RPMI8226 (cell line): ENCODE measurements at regions not wholly inside any gene's neighbourhood (a gene's known extent, or its start where the extent isn't known, plus 50 kb on each side); places are given as distances from the start of the nearest gene placed in this dataset.

Source experiments
- DNase-seq: peaks from one replicate; pipeline ENCODE4 v3.0.0-alpha.2; 2015

GRCh38 chr2:133952896-133953295 is 301.0 kb upstream of the MGAT5 start:
- DNase-seq = peak; percentile 43

- peak; percentile 91 for DNase-seq
Observed at GRCh38 chr2:133953524-133953923, 300.3 kb upstream of the MGAT5 start.

GRCh38 chr2:133954636-133955035 is 299.2 kb upstream of the MGAT5 start:
- peak; percentile 75 for DNase-seq

- peak; percentile 77 for DNase-seq
Observed at GRCh38 chr2:133955169-133955568, 298.7 kb upstream of the MGAT5 start.

GRCh38 chr2:133956434-133956935 is 297.4 kb upstream of the MGAT5 start:
- peak; percentile 14 for DNase-seq

GRCh38 chr2:133957724-133958480 is 296.0 kb upstream of the MGAT5 start:
- DNase-seq = no peak

- DNase-seq = no peak
Observed at GRCh38 chr2:133959066-133959465, 294.8 kb upstream of the MGAT5 start.

GRCh38 chr2:133966720-133967304 is 287.1 kb upstream of the MGAT5 start:
- DNase-seq = no peak

- no peak for DNase-seq
Observed at GRCh38 chr2:133967326-133967725, 286.5 kb upstream of the MGAT5 start.

GRCh38 chr2:133968446-133968845 is 285.4 kb upstream of the MGAT5 start:
- no peak for DNase-seq

GRCh38 chr2:133970641-133971040 is 283.2 kb upstream of the MGAT5 start:
- no peak for DNase-seq

- no peak for DNase-seq
Observed at GRCh38 chr2:133972297-133972696, 281.6 kb upstream of the MGAT5 start.

- no peak for DNase-seq
Observed at GRCh38 chr2:133972786-133973185, 281.1 kb upstream of the MGAT5 start.

- no peak for DNase-seq
Observed at GRCh38 chr2:133974353-133974752, 279.5 kb upstream of the MGAT5 start.

- DNase-seq = no peak
Observed at GRCh38 chr2:133975135-133975534, 278.7 kb upstream of the MGAT5 start.

- DNase-seq = peak; percentile 45
Observed at GRCh38 chr2:133975676-133976428, 278.0 kb upstream of the MGAT5 start.

GRCh38 chr2:133976659-133977058 is 277.2 kb upstream of the MGAT5 start:
- no peak for DNase-seq

- DNase-seq = peak; percentile 57
Observed at GRCh38 chr2:133977405-133977804, 276.5 kb upstream of the MGAT5 start.

GRCh38 chr2:133982256-133982655 is 271.6 kb upstream of the MGAT5 start:
- DNase-seq = no peak

- no peak for DNase-seq
Observed at GRCh38 chr2:133985563-133985962, 268.3 kb upstream of the MGAT5 start.

- DNase-seq = no peak
Observed at GRCh38 chr2:133986081-133986837, 267.6 kb upstream of the MGAT5 start.

- no peak for DNase-seq
Observed at GRCh38 chr2:133986881-133987795, 266.7 kb upstream of the MGAT5 start.
